ENCODE measurements at regions not wholly inside any gene's neighbourhood (a gene's known extent, or its start where the extent isn't known, plus 50 kb on each side); places are given as distances from the start of the nearest gene placed in this dataset.

DNA sequence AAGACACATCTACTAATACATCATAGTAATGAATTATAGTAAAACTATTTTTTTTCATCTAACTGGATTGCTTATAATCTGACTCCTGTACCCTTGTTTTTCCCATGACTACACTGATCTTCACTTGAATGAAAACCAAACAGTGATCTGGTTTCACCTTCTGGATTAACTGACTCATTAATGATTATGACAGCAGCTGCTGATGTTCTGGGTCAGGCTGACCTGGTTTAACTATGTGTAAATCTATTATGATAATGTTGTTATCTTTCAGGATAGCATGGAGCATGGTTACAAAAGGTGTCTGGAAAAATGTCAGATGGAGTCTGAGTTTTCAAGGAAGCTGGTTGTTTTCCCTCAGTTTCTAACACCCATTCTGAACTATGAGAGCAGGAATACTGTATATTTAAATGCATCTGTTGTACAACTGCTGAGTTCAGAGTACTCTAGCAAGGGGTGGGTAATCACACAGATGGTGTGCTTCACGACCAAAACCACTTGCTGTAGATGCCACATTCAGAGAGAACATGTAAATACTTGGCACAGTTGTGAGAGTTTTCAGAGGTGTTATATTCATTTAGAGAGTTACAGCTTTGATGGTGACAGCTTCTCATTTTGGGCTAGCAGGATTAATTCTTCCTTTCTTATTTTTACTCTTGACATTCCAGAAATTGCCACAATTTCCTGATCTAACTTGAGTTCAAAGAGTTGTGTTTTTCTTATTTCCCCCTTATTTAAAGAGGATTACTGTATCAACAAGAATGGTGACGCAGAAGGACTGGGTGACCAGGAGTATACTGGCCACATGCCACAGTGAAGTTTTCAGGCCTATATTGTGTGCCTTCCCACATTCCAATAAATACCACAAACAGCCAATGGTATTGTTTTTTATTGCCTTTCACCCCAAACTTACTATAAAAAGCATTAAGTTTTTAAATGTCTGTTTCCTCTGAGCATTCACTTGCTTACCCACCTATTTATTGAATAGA, 249.7 kb upstream of the TET2 start:
- Histone ChIP-seq H3K4me2 (replicated peaks; ENCODE audit: extremely low read depth, low read length, poor library complexity, severe bottlenecking) (no peak overlapping the region), H3K27ac (ENCODE audit: low read depth in 1 of 2, low read length in 2 of 2) (no peak overlapping the region), H3K9ac (ENCODE audit: insufficient read depth, low read length, poor library complexity, severe bottlenecking) (no peak overlapping the region), H4K20me1 (ENCODE audit: insufficient read depth, low read length) (no peaks in the 10 kb centered on the region), H3K36me3 (replicated peaks in 1 of 2; ENCODE audit: control insufficient read depth in 1 of 2, insufficient read depth in 2 of 2, low read length in 2 of 2) (no peaks in the 10 kb centered on the region), H3K4me1 (ENCODE audit: control insufficient read depth in 1 of 2, insufficient read depth in 2 of 2, low read length in 2 of 2) (no peaks in the 10 kb centered on the region), H2AFZ (ENCODE audit: insufficient read depth, low read depth, low read length, poor library complexity, severe bottlenecking) (no peak overlapping the region), H3K79me2 (ENCODE audit: insufficient read depth, low read length) (no peaks in the 10 kb centered on the region), H3K27me3 (ENCODE audit: control insufficient read depth in 2 of 2, insufficient read depth in 2 of 2, low read length in 2 of 2) (no peaks in the 10 kb centered on the region), H3K4me3 (replicated peaks in 1 of 3; ENCODE audit: low read depth in 2 of 3, low read length in 3 of 3) (no peak overlapping the region), H3K9me3 (replicated peaks in 1 of 2; ENCODE audit: control insufficient read depth in 1 of 2, insufficient read depth in 1 of 2, low read length in 2 of 2) (peaks cover 0 to 4% of the 10 kb centered on the region in 2 donors)
- intact Hi-C loops (cut with micrococcal nuclease): no loop called here
- no peak overlapping the region for H3K4me3 Mint-ChIP-seq
- WGBS (ENCODE audit: insufficient coverage): 86% methylated on average over 1 of the region's 2 CpGs
- no peak overlapping the region for H3K27ac Mint-ChIP-seq
- TF ChIP-seq, protein P1, sequence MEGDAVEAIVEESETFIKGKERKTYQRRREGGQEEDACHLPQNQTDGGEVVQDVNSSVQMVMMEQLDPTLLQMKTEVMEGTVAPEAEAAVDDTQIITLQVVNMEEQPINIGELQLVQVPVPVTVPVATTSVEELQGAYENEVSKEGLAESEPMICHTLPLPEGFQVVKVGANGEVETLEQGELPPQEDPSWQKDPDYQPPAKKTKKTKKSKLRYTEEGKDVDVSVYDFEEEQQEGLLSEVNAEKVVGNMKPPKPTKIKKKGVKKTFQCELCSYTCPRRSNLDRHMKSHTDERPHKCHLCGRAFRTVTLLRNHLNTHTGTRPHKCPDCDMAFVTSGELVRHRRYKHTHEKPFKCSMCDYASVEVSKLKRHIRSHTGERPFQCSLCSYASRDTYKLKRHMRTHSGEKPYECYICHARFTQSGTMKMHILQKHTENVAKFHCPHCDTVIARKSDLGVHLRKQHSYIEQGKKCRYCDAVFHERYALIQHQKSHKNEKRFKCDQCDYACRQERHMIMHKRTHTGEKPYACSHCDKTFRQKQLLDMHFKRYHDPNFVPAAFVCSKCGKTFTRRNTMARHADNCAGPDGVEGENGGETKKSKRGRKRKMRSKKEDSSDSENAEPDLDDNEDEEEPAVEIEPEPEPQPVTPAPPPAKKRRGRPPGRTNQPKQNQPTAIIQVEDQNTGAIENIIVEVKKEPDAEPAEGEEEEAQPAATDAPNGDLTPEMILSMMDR (IDR thresholded peaks at IDR 0.05): no peak
- DNase-seq: no peak
- H3K4me1 Mint-ChIP-seq: no peaks in the 10 kb centered on the region
- H3K9me3 Mint-ChIP-seq: peaks cover 0 to 15% (median 8%) of the 10 kb centered on the region in 7 donors
- H3K27me3 Mint-ChIP-seq (ENCODE audit: low read depth in 3 of 3): peaks cover 0 to 1% (median 0%) of the 10 kb centered on the region in 3 donors
- H3K36me3 Mint-ChIP-seq: no peaks in the 10 kb centered on the region

DNA sequence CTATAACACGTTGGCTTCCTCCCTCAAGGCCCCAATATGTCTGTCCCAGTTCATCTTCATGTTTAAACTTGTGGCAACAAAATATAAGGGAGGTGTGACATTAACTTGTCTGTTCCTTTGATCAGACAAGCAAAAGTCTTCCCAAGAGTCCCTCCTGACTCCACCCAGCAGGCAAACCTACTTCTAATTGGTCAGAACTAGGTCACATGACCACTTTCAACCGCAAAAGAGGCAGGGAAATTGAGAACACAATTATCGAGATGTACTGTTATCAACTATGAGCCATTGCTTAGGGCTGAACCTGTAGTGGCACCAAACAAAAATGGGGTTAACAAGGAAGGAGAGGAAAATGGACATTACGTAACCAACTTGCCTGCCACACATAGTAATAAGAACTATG, 246.8 kb upstream of the TET2 start:
- no peak for DNase-seq
- no peaks in the 10 kb centered on the region for H4K20me1 ChIP-seq (ENCODE audit: insufficient read depth, low read length)
- H2AFZ ChIP-seq (ENCODE audit: insufficient read depth, low read depth, low read length, poor library complexity, severe bottlenecking): no peak overlapping the region
- Mint-ChIP-seq H3K4me1 (peaks cover 3% of the 10 kb centered on the region), H3K4me3 (no peak overlapping the region), H3K27me3 (ENCODE audit: low read depth in 3 of 3) (peaks cover 0 to 2% (median 0%) of the 10 kb centered on the region in 3 donors), H3K9me3 (peaks cover 3 to 13% (median 5%) of the 10 kb centered on the region in 7 donors), H3K36me3 (no peaks in the 10 kb centered on the region), H3K27ac (no peak overlapping the region)
- H3K36me3 ChIP-seq (replicated peaks in 1 of 2; ENCODE audit: control insufficient read depth in 1 of 2, insufficient read depth in 2 of 2, low read length in 2 of 2): no peaks in the 10 kb centered on the region
- peaks cover 0 to 4% of the 10 kb centered on the region in 2 donors for H3K9me3 ChIP-seq (replicated peaks in 1 of 2; ENCODE audit: control insufficient read depth in 1 of 2, insufficient read depth in 1 of 2, low read length in 2 of 2)
- H3K4me3 ChIP-seq (replicated peaks in 1 of 3; ENCODE audit: low read depth in 2 of 3, low read length in 3 of 3): no peak overlapping the region
- 100% methylated on average over 2 of the region's 4 CpGs for WGBS (ENCODE audit: insufficient coverage)
- intact Hi-C loops (cut with micrococcal nuclease): no loop called here
- no peaks in the 10 kb centered on the region for H3K79me2 ChIP-seq (ENCODE audit: insufficient read depth, low read length)
- H3K4me2 ChIP-seq (replicated peaks; ENCODE audit: extremely low read depth, low read length, poor library complexity, severe bottlenecking): no peak overlapping the region
- H3K4me1 ChIP-seq (ENCODE audit: control insufficient read depth in 1 of 2, insufficient read depth in 2 of 2, low read length in 2 of 2): no peaks in the 10 kb centered on the region
- no peak overlapping the region for H3K27ac ChIP-seq (ENCODE audit: low read depth in 1 of 2, low read length in 2 of 2)
- H3K27me3 ChIP-seq (ENCODE audit: control insufficient read depth in 2 of 2, insufficient read depth in 2 of 2, low read length in 2 of 2): no peaks in the 10 kb centered on the region
- TF ChIP-seq, protein P1 (IDR thresholded peaks at IDR 0.05): no peak
- no peak overlapping the region for H3K9ac ChIP-seq (ENCODE audit: insufficient read depth, low read length, poor library complexity, severe bottlenecking)
